HepG2 (cell line): ENCODE measurements at regions not wholly inside any gene's neighbourhood (a gene's known extent, or its start where the extent isn't known, plus 50 kb on each side); places are given as distances from the start of the nearest gene placed in this dataset.

Source experiments
- ATAC-seq: fragments of 200-7000 bp; cut with Tn5 transposase; 3 replicates; pipeline ENCODE4 v1.9.1; 2020; ENCODE audit warnings: mild to moderate bottlenecking, moderate library complexity
- BruUV-seq: library from RNA; stranded (reverse); fragments of 400-500 nt; replicated peaks from 2 replicates; lab custom pipeline; 2021; lab: Mats Ljungman, UMichigan
- CTCF ChIA-PET: fragments of 300-600 bp; formaldehyde crosslinking; extraction: SDS; loops from one replicate; lab custom pipeline; 2021; ENCODE audit warnings: low total read pairs, inconsistent platforms, low intra/inter-chr PET ratio; lab: Yijun Ruan, JAX
- POLR2A ChIA-PET: fragments of 350-600 bp; sonication (Branson Sonifier 250); formaldehyde crosslinking; loops from one replicate; lab custom pipeline; 2020; ENCODE audit warnings: antibody characterized with exemption, inconsistent platforms; lab: Yijun Ruan, JAX
- DNase-seq: peaks from one replicate; pipeline ENCODE4 v3.0.0-alpha.2; 2015; ENCODE audit warnings: low spot score
- FAIRE-seq: peaks from 3 replicates; lab custom pipeline; 2011; peaks lifted over from hg19 to GRCh38; lab: Jason Lieb, UNC
- H2AFZ ChIP-seq: one replicate; pipeline ENCODE4 v1.6.1; 2011; ENCODE audit warnings: low read length, inconsistent platforms
- H3K27ac ChIP-seq: fragments of 300-600 bp; 3 replicates; pipeline ENCODE4 v1.8.0; 2011; ENCODE audit warnings: mixed run types, mild to moderate bottlenecking, mixed read lengths, low read length, inconsistent platforms; ENCODE audit not compliant: insufficient read depth; ENCODE audit errors: extremely low read length
- H3K27me3 ChIP-seq, 2 experiments: fragments of 200-600 bp in 1 of 2; 2 replicates in 1 of 2; 3 replicates in 1 of 2; pipeline versions ENCODE4 v1.6.0 to v1.8.0; 2011; ENCODE audit warnings: low read length in 2 of 2, mild to moderate bottlenecking in 2 of 2, moderate library complexity in 2 of 2, inconsistent platforms in 1 of 2; ENCODE audit not compliant: insufficient read depth in 2 of 2, control insufficient read depth in 1 of 2
- H3K36me3 ChIP-seq, 2 experiments: fragments of 200-600 bp in 1 of 2; replicated peaks in 1 of 2; 2 replicates in 1 of 2; 3 replicates in 1 of 2; pipeline versions ENCODE4 v1.5.1 to v1.8.0; 2011; ENCODE audit warnings: low read length in 2 of 2, inconsistent platforms in 1 of 2; ENCODE audit not compliant: insufficient read depth in 2 of 2, control insufficient read depth in 1 of 2
- H3K4me1 ChIP-seq: 2 replicates; pipeline ENCODE4 v1.5.1; 2012; ENCODE audit warnings: low read length, inconsistent platforms; ENCODE audit not compliant: insufficient read depth
- H3K4me2 ChIP-seq: 2 replicates; pipeline ENCODE4 v1.6.0; 2011; ENCODE audit warnings: low read depth, low read length, inconsistent platforms
- H3K4me3 ChIP-seq, 3 experiments: fragments of 200-600 bp in 1 of 3; sonication (generic), shearing (Covaris generic) in 1 of 3; replicated peaks in 1 of 3; 2 replicates each; pipeline ENCODE4 v1.5.1; 2011 to 2016; ENCODE audit warnings: low read length in 3 of 3, inconsistent platforms in 2 of 3, low read depth in 2 of 3, mild to moderate bottlenecking in 2 of 3, control low read depth in 1 of 3, mixed read lengths in 1 of 3; ENCODE audit not compliant: insufficient read depth in 1 of 3
- H3K79me2 ChIP-seq: one replicate; pipeline ENCODE4 v1.6.1; 2011; ENCODE audit warnings: low read length, inconsistent platforms; ENCODE audit not compliant: insufficient read depth
- H3K9ac ChIP-seq: 2 replicates; pipeline ENCODE4 v1.6.0; 2011; ENCODE audit warnings: mild to moderate bottlenecking, low read depth, low read length, inconsistent platforms; ENCODE audit not compliant: insufficient read depth
- H3K9me3 ChIP-seq: 2 replicates; pipeline ENCODE4 v1.5.1; 2012; ENCODE audit warnings: mild to moderate bottlenecking, low read length
- H4K20me1 ChIP-seq: 2 replicates; pipeline ENCODE4 v1.6.0; 2011; ENCODE audit warnings: inconsistent platforms, mild to moderate bottlenecking, low read length, moderate library complexity; ENCODE audit not compliant: insufficient read depth
- AHR ChIP-seq: IDR thresholded peaks from 2 replicates; pipeline ENCODE4 v1.6.1; 2018; ENCODE audit warnings: missing genetic modification reagents, missing compliant biosample characterization
- FOXA1 ChIP-seq, 2 experiments: fragments of 450-650 bp in 1 of 2; sonication (generic) in 1 of 2; formaldehyde crosslinking in 1 of 2; IDR thresholded peaks; 2 replicates each; pipeline versions ENCODE4 v1.4.0 to v1.6.1; 2016 to 2020; ENCODE audit warnings: missing genetic modification reagents in 1 of 2
- GRHL1 ChIP-seq: sonication (generic); formaldehyde crosslinking; conservative IDR thresholded peaks from 2 replicates; pipeline ENCODE4 v1.8.0; 2022; ENCODE audit warnings: missing genetic modification reagents
- NCOA5 ChIP-seq: sonication (generic); formaldehyde crosslinking; IDR thresholded peaks from 2 replicates; pipeline ENCODE4 v1.4.0; 2020; ENCODE audit warnings: missing genetic modification reagents
- NPAS2 ChIP-seq: sonication (generic); formaldehyde crosslinking; IDR thresholded peaks from 2 replicates; pipeline ENCODE4 v1.8.0; 2022; ENCODE audit warnings: mild to moderate bottlenecking, missing genetic modification reagents, borderline replicate concordance
- ZIK1 ChIP-seq: sonication (generic); formaldehyde crosslinking; IDR thresholded peaks from 2 replicates; pipeline ENCODE4 v1.5.0; 2020; ENCODE audit warnings: mild to moderate bottlenecking, low read depth, missing genetic modification reagents, borderline replicate concordance
- ZNF225 ChIP-seq: sonication (generic); formaldehyde crosslinking; IDR thresholded peaks from 2 replicates; pipeline ENCODE4 v1.4.0; 2020; ENCODE audit warnings: mild to moderate bottlenecking, missing genetic modification reagents
- ZNF260 ChIP-seq: sonication (generic); formaldehyde crosslinking; IDR thresholded peaks from 2 replicates; pipeline ENCODE4 v1.4.0; 2020; ENCODE audit warnings: missing genetic modification reagents, low read depth, mild to moderate bottlenecking, borderline replicate concordance
- ZNF329 ChIP-seq: sonication (generic); formaldehyde crosslinking; IDR thresholded peaks from 2 replicates; pipeline ENCODE4 v1.9.0; 2021; ENCODE audit warnings: low read depth, mild to moderate bottlenecking, missing genetic modification reagents
- ZNF446 ChIP-seq: sonication (generic); formaldehyde crosslinking; IDR thresholded peaks from 2 replicates; pipeline ENCODE4 v1.5.0; 2020; ENCODE audit warnings: mild to moderate bottlenecking, missing genetic modification reagents
- ZNF503 ChIP-seq: sonication (generic); formaldehyde crosslinking; IDR thresholded peaks from 2 replicates; pipeline ENCODE4 v1.4.0; 2020; ENCODE audit warnings: missing genetic modification reagents
- ZNF614 ChIP-seq: IDR thresholded peaks from 2 replicates; pipeline ENCODE4 v1.6.1; 2018; ENCODE audit warnings: missing biosample characterization, missing genetic modification reagents, inconsistent platforms, borderline replicate concordance
- ZNF660 ChIP-seq: sonication (generic); formaldehyde crosslinking; IDR thresholded peaks from 2 replicates; pipeline ENCODE4 v1.5.1; 2020; ENCODE audit warnings: mild to moderate bottlenecking, low read depth, missing genetic modification reagents, borderline replicate concordance
- ZNF790 ChIP-seq: sonication (generic); formaldehyde crosslinking; IDR thresholded peaks from 2 replicates; pipeline ENCODE4 v1.8.0; 2022; ENCODE audit warnings: missing genetic modification reagents, mild to moderate bottlenecking, borderline replicate concordance
- WGBS: methylation state at CpG from one replicate; pipeline ENCODE4 v1.1.6; 2017; ENCODE audit warnings: low lambda C conversion rate; 5-methylcytosine and 5-hydroxymethylcytosine counted together
- in situ Hi-C: cut with HindIII; loops from 2 replicates; pipeline ENCODE4 v1.10.0; 2017; ENCODE audit warnings: low pct_unique_long_range_greater_than_20kb; ENCODE audit not compliant: extremely low pct_ligation_motif_present
- intact Hi-C: fragments of 100-400 bp; cut with micrococcal nuclease; formaldehyde crosslinking; loops from one replicate; pipeline ENCODE4 v1.10.0; 2022; ENCODE audit not compliant: unreplicated experiment

GRCh38 chr21:27192281-27192949, 225.5 kb upstream of the ADAMTS5 start:
- BruUV-seq, result no TSS peak
- Histone ChIP-seq H3K4me2 (no peak overlapping the region), H3K9me3 (peaks cover 85% of the 10 kb centered on the region), H3K79me2 (no peaks in the 10 kb centered on the region), H3K4me3 (no peak overlapping the region), H3K27me3 (no peaks in the 10 kb centered on the region), H3K36me3 (no peaks in the 10 kb centered on the region), H3K4me1 (no peaks in the 10 kb centered on the region), H4K20me1 (no peaks in the 10 kb centered on the region), H3K9ac (no peak overlapping the region), H2AFZ (no peak overlapping the region), H3K27ac (no peak overlapping the region)
- ATAC-seq (no peak), DNase-seq (no peak), FAIRE-seq (no peak)
- WGBS, result 2% methylated on average over 3 of the region's 3 CpGs
- TF ChIP-seq ZNF260 (CRISPR knock-in tag), result no peak
- ChIA-PET CTCF (no interaction called here), POLR2A (no interaction called here)
- in situ Hi-C loops (no loop called here), intact Hi-C loops (no loop called here)

GRCh38 chr21:27190601-27191000, 223.7 kb upstream of the ADAMTS5 start:
- intact Hi-C loops (no loop called here), in situ Hi-C loops (no loop called here)
- DNase-seq, result no peak
- no TSS peak for BruUV-seq
- H3K4me2 ChIP-seq, result no peak overlapping the region
- no peaks in the 10 kb centered on the region for H4K20me1 ChIP-seq
- H2AFZ ChIP-seq, result no peak overlapping the region
- ChIA-PET CTCF (no interaction called here), POLR2A (no interaction called here)
- H3K27ac ChIP-seq, result no peak overlapping the region
- no peaks in the 10 kb centered on the region for H3K4me1 ChIP-seq
- no peak overlapping the region for H3K9ac ChIP-seq
- H3K36me3 ChIP-seq, result no peaks in the 10 kb centered on the region
- no peak for FAIRE-seq
- H3K27me3 ChIP-seq, result no peaks in the 10 kb centered on the region
- H3K79me2 ChIP-seq, result no peaks in the 10 kb centered on the region
- no peak overlapping the region for H3K4me3 ChIP-seq
- 0% methylated on average over 1 of the region's 1 CpG for WGBS
- peaks cover 88% of the 10 kb centered on the region for H3K9me3 ChIP-seq
- no peak for ATAC-seq
- TF ChIP-seq GRHL1 (CRISPR knock-in tag), result no peak
- TF ChIP-seq ZIK1 (CRISPR knock-in tag), result no peak
- TF ChIP-seq AHR, result no peak
- no peak for TF ChIP-seq NCOA5 (CRISPR knock-in tag)
- no peak for TF ChIP-seq ZNF614
- no peak for TF ChIP-seq FOXA1 (IDR thresholded peaks at IDR 0.05)
- TF ChIP-seq FOXA1 (CRISPR knock-in tag; IDR thresholded peaks at IDR 0.05), result no peak
- no peak for TF ChIP-seq ZNF329 (CRISPR knock-in tag)
- TF ChIP-seq ZNF660 (CRISPR knock-in tag), result no peak
- TF ChIP-seq ZNF446 (CRISPR knock-in tag), result no peak
- TF ChIP-seq ZNF503 (CRISPR knock-in tag), result no peak
- no peak for TF ChIP-seq ZNF225 (CRISPR knock-in tag)
- TF ChIP-seq NPAS2 (CRISPR knock-in tag), result no peak
- no peak for TF ChIP-seq ZNF790 (CRISPR knock-in tag)
